Heart right ventricle (tissue), 16 donors: ENCODE measurements at regions not wholly inside any gene's neighbourhood (a gene's known extent, or its start where the extent isn't known, plus 50 kb on each side); places are given as distances from the start of the nearest gene placed in this dataset.
A peak's percentile ranks its signal among the peaks of the same experiment; 100 is the strongest.

ENCODE experiments used
- ATAC-seq, 8 donors: fragments of 200-7000 bp; cut with Tn5 transposase; one replicate each; pipeline ENCODE4 v1.9.1; 2020; ENCODE audit warnings: mild to moderate bottlenecking in 8 of 8, moderate library complexity in 8 of 8, moderate number of reproducible peaks in 1 of 8
- DNase-seq, 2 donors: peaks; one replicate each; pipeline ENCODE4 v3.0.0-alpha.2; 2020
- H3K27ac ChIP-seq, 10 donors: fragments of 200-600 bp; sonication (generic) in 2 of 10; one replicate each; pipeline versions ENCODE4 v1.5.0 to v1.8.0; 2020 to 2022; ENCODE audit warnings: mild to moderate bottlenecking in 3 of 10
- H3K27me3 ChIP-seq, 7 donors: fragments of 200-600 bp; one replicate each; pipeline ENCODE4 v1.8.0; 2021 to 2022; ENCODE audit warnings: mild to moderate bottlenecking in 2 of 7
- H3K36me3 ChIP-seq, 9 donors: fragments of 200-600 bp; sonication (generic) in 1 of 9; one replicate each; pipeline versions ENCODE4 v1.5.0 to v1.8.0; 2020 to 2022; ENCODE audit warnings: mild to moderate bottlenecking in 2 of 9
- H3K4me1 ChIP-seq, 9 donors: fragments of 200-600 bp; sonication (generic) in 1 of 9; one replicate each; pipeline versions ENCODE4 v1.5.0 to v1.8.0; 2020 to 2022; ENCODE audit warnings: mild to moderate bottlenecking in 4 of 9
- H3K4me3 ChIP-seq, 10 donors: fragments of 200-600 bp; sonication (generic) in 2 of 10; one replicate each; pipeline versions ENCODE4 v1.5.0 to v1.8.0; 2020 to 2022; ENCODE audit warnings: mild to moderate bottlenecking in 7 of 10, moderate library complexity in 2 of 10
- H3K9me3 ChIP-seq, 11 donors: fragments of 200-600 bp in 10 of 11; sonication (generic) in 2 of 11; one replicate each; pipeline versions ENCODE4 v1.5.0 to v1.8.0; 2013 to 2022; ENCODE audit warnings: mild to moderate bottlenecking in 2 of 11, control low read depth in 1 of 11, moderate library complexity in 1 of 11
- WGBS, 2 donors: extraction: QIAGEN DNeasy Blood & Tissue Kit; methylation state at CpG; one replicate each; pipeline ENCODE4 v1.1.7; 2013; ENCODE audit warnings: inconsistent platforms in 1 of 2; 5-methylcytosine and 5-hydroxymethylcytosine counted together
- intact Hi-C, 10 donors: fragments of 100-400 bp; cut with DNase I; formaldehyde crosslinking; loops; one replicate each; pipeline versions ENCODE4 v1.11.1 to v1.14.2; 2022
- TF ChIP-seq, protein P1 (sequence below), 9 donors: fragments of 200-600 bp; sonication (generic) in 2 of 9; IDR thresholded peaks; one replicate each; pipeline versions ENCODE4 v1.5.0 to v1.8.0; 2021 to 2022; ENCODE audit warnings: antibody characterized with exemption in 9 of 9, mild to moderate bottlenecking in 5 of 9, moderate library complexity in 1 of 9
- donor health status: Arrhythmogenic right ventricular cardiomyopathy.
- donor health status: ischemic (EF 13 %, LVEDD 7.1; RV severe dilation, severe dysfunction).
- donor health status: healthy with polysubstance abuse.
- donor health status: DM: no; HTN: yes; CAD: no.
- donor health status: DM: no; HTN: no; CAD: no.
- donor health status: ischemic (EF 25% LVEDD 6.9; RV normal size, moderate dysfunction).
- donor health status: ischemic (EF 25% LVEDD 5.7; RV mildly dilated, moderate dysfunction).
- donor health status: healthy.
- donor health status: DM: yes; HTN: yes; CAD: no.
- donor health status: Ischemic cardiomyopathy.
- donor health status: ischemic (EF 35%, LVEDD 5.7; RV mildly dilated, moderate dysfunction).
- donor health status: nonischemic (EF 11% LVEDD 7.7; RV severe dilation, severe dysfunction).
- donor health status: DM: yes; HTN: yes; CAD: no.
- donor health status: PGD.
- donor health status: ischemic (EF 29% LVEDD 5.4; RV normal size, mild dysfunction).
- donor health status: nonischemic (EF 23%, LVEDD 6.1; RV moderate dilation, normal function).

DNA sequence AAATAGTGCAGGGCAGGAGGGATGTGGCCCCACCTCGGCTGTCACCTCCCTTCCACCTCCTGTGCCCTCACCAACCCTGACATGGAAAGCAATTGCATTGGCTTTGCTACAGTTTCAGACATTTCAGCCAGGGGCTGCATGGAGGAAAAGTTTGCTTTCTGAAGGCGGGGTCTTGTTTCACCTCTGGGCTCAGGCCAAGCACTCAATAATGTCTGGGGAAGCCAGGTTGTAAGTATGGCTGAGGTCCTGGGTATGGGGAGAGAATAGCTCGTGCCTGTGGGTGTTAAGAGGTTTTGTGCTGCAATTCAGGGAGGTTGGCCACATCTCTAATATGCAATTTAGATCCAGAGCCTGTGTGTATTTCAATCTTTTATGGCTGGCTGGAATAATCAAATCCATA is 238.4 kb upstream of the MKI67 start:
- DNase-seq (no peak), ATAC-seq (no peak)
- Histone ChIP-seq H3K36me3 (no peaks in the 10 kb centered on the region), H3K9me3 (no peaks in the 10 kb centered on the region), H3K4me1 (no peaks in the 10 kb centered on the region), H3K27me3 (peaks cover 0 to 36% (median 12%) of the 10 kb centered on the region in 7 donors), H3K27ac (no peak overlapping the region), H3K4me3 (no peak overlapping the region)
- WGBS, 2 donors: 59 to 66% methylated on average over 3 of the region's 3 CpGs
- intact Hi-C loops: no loop called here
- TF ChIP-seq, protein P1, sequence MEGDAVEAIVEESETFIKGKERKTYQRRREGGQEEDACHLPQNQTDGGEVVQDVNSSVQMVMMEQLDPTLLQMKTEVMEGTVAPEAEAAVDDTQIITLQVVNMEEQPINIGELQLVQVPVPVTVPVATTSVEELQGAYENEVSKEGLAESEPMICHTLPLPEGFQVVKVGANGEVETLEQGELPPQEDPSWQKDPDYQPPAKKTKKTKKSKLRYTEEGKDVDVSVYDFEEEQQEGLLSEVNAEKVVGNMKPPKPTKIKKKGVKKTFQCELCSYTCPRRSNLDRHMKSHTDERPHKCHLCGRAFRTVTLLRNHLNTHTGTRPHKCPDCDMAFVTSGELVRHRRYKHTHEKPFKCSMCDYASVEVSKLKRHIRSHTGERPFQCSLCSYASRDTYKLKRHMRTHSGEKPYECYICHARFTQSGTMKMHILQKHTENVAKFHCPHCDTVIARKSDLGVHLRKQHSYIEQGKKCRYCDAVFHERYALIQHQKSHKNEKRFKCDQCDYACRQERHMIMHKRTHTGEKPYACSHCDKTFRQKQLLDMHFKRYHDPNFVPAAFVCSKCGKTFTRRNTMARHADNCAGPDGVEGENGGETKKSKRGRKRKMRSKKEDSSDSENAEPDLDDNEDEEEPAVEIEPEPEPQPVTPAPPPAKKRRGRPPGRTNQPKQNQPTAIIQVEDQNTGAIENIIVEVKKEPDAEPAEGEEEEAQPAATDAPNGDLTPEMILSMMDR (IDR thresholded peaks at IDR 0.05): no peak

DNA sequence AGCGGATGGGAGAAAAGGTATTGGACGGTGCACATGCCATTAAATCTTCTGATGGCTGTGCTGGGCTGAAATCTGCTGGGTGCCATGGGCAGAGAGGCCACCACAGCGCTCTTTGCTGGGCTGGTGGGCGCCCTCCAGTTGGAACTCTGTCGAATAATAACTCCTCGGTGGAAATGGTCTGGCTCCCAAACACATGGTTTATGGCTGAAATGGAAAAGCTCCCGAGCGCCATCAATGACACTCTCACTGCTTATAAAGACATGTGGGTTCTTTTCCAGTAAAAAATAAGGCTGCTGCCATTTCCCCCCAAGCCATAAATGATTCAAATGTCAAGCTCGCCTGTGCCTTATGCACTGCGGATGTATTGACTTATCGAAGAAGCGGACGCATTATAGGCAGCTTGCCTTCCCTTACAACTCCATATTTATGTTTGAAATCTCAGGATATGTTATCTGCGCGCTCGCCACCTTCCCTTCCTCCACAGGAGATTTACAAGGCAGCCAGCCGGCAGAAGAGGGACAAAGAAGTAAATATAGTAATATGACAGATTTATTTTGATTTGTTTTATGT is 239.0 kb upstream of the MKI67 start:
- peaks cover 0 to 36% (median 12%) of the 10 kb centered on the region in 7 donors for H3K27me3 ChIP-seq
- TF ChIP-seq, protein P1 (IDR thresholded peaks at IDR 0.05): no peak
- H3K27ac ChIP-seq: no peak overlapping the region
- H3K36me3 ChIP-seq: no peaks in the 10 kb centered on the region
- no peak for DNase-seq
- intact Hi-C loops: no loop called here
- H3K4me3 ChIP-seq: no peak overlapping the region
- ATAC-seq: no peak
- no peaks in the 10 kb centered on the region for H3K9me3 ChIP-seq
- WGBS, 2 donors: 81 to 87% methylated on average over 17 of the region's 17 CpGs
- no peaks in the 10 kb centered on the region for H3K4me1 ChIP-seq

GRCh38 chr10:128367807-128368206 is 241.6 kb upstream of the MKI67 start:
- DNase-seq (no peak), ATAC-seq (peak in 1 of 8 donors; percentile 37)
- H3K4me1 ChIP-seq: no peaks in the 10 kb centered on the region
- peaks cover 0 to 37% (median 12%) of the 10 kb centered on the region in 7 donors for H3K27me3 ChIP-seq
- no peak overlapping the region for H3K27ac ChIP-seq
- WGBS, 2 donors: 72 to 76% methylated on average over 3 of the region's 3 CpGs
- no peaks in the 10 kb centered on the region for H3K36me3 ChIP-seq
- intact Hi-C loops: no loop called here
- H3K9me3 ChIP-seq: no peaks in the 10 kb centered on the region
- TF ChIP-seq, protein P1 (IDR thresholded peaks at IDR 0.05): no peak
- no peak overlapping the region for H3K4me3 ChIP-seq

DNA sequence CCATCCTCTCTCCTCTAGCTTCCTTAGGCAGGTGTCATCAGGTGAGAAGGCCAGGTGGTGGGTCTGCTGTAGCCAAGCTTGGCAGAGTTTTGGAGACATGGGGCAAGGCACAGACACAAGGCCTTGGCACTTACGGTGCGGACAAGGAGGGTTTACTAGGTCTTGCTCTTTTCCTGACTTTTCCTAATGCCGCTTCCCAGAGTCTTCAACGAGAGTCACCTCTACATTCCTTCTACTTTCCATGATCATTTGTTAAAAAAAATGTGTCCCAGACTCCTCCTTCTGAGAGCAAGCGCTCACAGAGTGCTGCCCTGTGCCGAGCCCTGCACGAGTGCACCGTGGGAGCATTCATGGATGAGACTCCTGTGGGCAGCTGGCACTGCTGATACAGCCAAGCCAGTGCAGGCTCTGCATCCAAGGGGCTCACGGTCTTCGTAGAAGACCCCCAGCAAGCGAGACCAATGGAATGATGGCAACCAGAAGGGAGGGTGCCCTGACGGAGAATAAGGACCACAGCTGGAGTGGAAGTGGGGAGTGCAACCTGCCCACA is 243.0 kb upstream of the MKI67 start:
- TF ChIP-seq, protein P1 (IDR thresholded peaks at IDR 0.05): no peak
- Histone ChIP-seq H3K27ac (no peak overlapping the region), H3K27me3 (peaks cover 0 to 39% (median 12%) of the 10 kb centered on the region in 7 donors), H3K4me3 (no peak overlapping the region), H3K9me3 (no peaks in the 10 kb centered on the region), H3K4me1 (no peaks in the 10 kb centered on the region), H3K36me3 (no peaks in the 10 kb centered on the region)
- ATAC-seq (no peak), DNase-seq (no peak)
- 86 to 89% methylated on average over 12 of the region's 12 CpGs for WGBS, 2 donors
- intact Hi-C loops: no loop called here
